OCI-LY3 (cell line): ENCODE measurements at regions not wholly inside any gene's neighbourhood (a gene's known extent, or its start where the extent isn't known, plus 50 kb on each side); places are given as distances from the start of the nearest gene placed in this dataset.

Experiments
- EZH2phosphoT487 ChIP-seq: fragments of 200-600 bp; shearing (Covaris generic); IDR thresholded peaks from 2 replicates; pipeline ENCODE4 v1.6.1; 2018; ENCODE audit warnings: antibody characterized with exemption, mixed run types, low read depth
- TF ChIP-seq, protein P1 (sequence below): fragments of 200-600, 300-600 bp; sonication (generic); IDR thresholded peaks from 2 replicates; pipeline ENCODE4 v1.5.1; 2014; ENCODE audit warnings: antibody characterized with exemption, low read length, low read depth

DNA sequence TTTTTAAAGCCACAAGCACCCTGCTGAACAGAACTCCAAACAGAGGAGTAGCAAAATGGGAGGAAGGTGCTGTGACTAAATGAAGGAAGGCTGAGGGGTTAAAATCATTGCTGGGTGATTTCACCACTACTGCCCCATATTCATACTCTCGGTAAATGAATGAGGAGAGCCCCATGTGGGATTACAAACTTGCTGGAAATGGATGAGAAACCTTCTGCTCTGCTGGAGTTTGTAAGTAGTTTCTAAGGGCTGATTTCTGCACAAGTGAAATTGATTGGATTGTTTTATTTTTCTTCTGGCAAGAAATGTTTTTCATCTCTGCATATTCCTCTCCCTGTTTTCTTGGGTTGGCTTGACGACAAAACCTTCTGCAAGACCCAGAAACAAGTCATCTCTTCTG is 533.5 kb upstream of the MMS22L start:
- TF ChIP-seq, protein P1, sequence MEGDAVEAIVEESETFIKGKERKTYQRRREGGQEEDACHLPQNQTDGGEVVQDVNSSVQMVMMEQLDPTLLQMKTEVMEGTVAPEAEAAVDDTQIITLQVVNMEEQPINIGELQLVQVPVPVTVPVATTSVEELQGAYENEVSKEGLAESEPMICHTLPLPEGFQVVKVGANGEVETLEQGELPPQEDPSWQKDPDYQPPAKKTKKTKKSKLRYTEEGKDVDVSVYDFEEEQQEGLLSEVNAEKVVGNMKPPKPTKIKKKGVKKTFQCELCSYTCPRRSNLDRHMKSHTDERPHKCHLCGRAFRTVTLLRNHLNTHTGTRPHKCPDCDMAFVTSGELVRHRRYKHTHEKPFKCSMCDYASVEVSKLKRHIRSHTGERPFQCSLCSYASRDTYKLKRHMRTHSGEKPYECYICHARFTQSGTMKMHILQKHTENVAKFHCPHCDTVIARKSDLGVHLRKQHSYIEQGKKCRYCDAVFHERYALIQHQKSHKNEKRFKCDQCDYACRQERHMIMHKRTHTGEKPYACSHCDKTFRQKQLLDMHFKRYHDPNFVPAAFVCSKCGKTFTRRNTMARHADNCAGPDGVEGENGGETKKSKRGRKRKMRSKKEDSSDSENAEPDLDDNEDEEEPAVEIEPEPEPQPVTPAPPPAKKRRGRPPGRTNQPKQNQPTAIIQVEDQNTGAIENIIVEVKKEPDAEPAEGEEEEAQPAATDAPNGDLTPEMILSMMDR: no peak
- TF ChIP-seq EZH2phosphoT487: no peak
